Vagina (tissue), 2 donors: ENCODE measurements at regions not wholly inside any gene's neighbourhood (a gene's known extent, or its start where the extent isn't known, plus 50 kb on each side); places are given as distances from the start of the nearest gene placed in this dataset.
A peak's percentile ranks its signal among the peaks of the same experiment; 100 is the strongest.

Experiments used
- DNase-seq, 2 donors: peaks; one replicate each; pipeline ENCODE4 v3.0.0-alpha.2; 2017; ENCODE audit errors: extremely low spot score in 2 of 2
- H3K27ac ChIP-seq: fragments of 200-600 bp; sonication (generic); one replicate; pipeline ENCODE4 v1.5.1; 2019
- H3K27me3 ChIP-seq: fragments of 200-600 bp; sonication (generic); one replicate; pipeline ENCODE4 v1.5.1; 2019
- H3K36me3 ChIP-seq, 2 donors: fragments of 200-600 bp; sonication (generic); one replicate each; pipeline ENCODE4 v1.5.1; 2017 to 2019
- H3K4me1 ChIP-seq: fragments of 200-600 bp; sonication (generic); one replicate; pipeline ENCODE4 v1.5.1; 2019
- H3K4me3 ChIP-seq, 2 donors: fragments of 200-600 bp; sonication (generic); 1 replicate in 1 of 2; 2 replicates in 1 of 2; pipeline ENCODE4 v1.5.1; 2016 to 2019
- H3K9me3 ChIP-seq: fragments of 200-600 bp; sonication (generic); one replicate; pipeline ENCODE4 v1.5.1; 2019
- POLR2A ChIP-seq, 2 donors: fragments of 450-650 bp; IDR thresholded peaks; one replicate each; pipeline ENCODE4 v1.6.1; 2017; ENCODE audit warnings: antibody characterized with exemption in 2 of 2, mild to moderate bottlenecking in 2 of 2, moderate library complexity in 2 of 2
- POLR2AphosphoS5 ChIP-seq, 2 donors: sonication (generic); formaldehyde crosslinking; IDR thresholded peaks; one replicate each; pipeline ENCODE4 v1.9.0; 2017; ENCODE audit warnings: antibody characterized with exemption in 2 of 2, mild to moderate bottlenecking in 2 of 2, low read depth in 1 of 2; ENCODE audit not compliant: insufficient read depth in 1 of 2
- intact Hi-C: fragments of 100-400 bp; cut with DNase I; formaldehyde crosslinking; loops from one replicate; pipeline ENCODE4 v1.15.1; 2023
- TF ChIP-seq, protein P1 (sequence below), 3 experiments: fragments of 450-650 bp in 2 of 3; fragments of 200-600 bp in 1 of 3; sonication (generic) in 1 of 3; IDR thresholded peaks; one replicate each; pipeline ENCODE4 v1.5.1; 2017 to 2019; ENCODE audit warnings: antibody characterized with exemption in 3 of 3, mild to moderate bottlenecking in 2 of 3, moderate library complexity in 2 of 3

GRCh38 chr6:169895000-169895759 lies 143.8 kb downstream of the ERMARD start:
- no peaks in the 10 kb centered on the region for H3K36me3 ChIP-seq
- no peak overlapping the region for H3K4me3 ChIP-seq
- no peaks in the 10 kb centered on the region for H3K27me3 ChIP-seq
- H3K9me3 ChIP-seq = no peaks in the 10 kb centered on the region
- peak; percentile 58 to 72 for DNase-seq
- H3K4me1 ChIP-seq = no peaks in the 10 kb centered on the region
- H3K27ac ChIP-seq = no peak overlapping the region
- intact Hi-C loops = no loop called here
- TF ChIP-seq, protein P1, sequence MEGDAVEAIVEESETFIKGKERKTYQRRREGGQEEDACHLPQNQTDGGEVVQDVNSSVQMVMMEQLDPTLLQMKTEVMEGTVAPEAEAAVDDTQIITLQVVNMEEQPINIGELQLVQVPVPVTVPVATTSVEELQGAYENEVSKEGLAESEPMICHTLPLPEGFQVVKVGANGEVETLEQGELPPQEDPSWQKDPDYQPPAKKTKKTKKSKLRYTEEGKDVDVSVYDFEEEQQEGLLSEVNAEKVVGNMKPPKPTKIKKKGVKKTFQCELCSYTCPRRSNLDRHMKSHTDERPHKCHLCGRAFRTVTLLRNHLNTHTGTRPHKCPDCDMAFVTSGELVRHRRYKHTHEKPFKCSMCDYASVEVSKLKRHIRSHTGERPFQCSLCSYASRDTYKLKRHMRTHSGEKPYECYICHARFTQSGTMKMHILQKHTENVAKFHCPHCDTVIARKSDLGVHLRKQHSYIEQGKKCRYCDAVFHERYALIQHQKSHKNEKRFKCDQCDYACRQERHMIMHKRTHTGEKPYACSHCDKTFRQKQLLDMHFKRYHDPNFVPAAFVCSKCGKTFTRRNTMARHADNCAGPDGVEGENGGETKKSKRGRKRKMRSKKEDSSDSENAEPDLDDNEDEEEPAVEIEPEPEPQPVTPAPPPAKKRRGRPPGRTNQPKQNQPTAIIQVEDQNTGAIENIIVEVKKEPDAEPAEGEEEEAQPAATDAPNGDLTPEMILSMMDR (IDR thresholded peaks at IDR 0.05) = no peak
- TF ChIP-seq POLR2A (IDR thresholded peaks at IDR 0.05) (no peak), POLR2AphosphoS5 (IDR thresholded peaks at IDR 0.05; ENCODE audit: insufficient read depth in 1 of 2, low read depth in 1 of 2) (no peak)

DNA sequence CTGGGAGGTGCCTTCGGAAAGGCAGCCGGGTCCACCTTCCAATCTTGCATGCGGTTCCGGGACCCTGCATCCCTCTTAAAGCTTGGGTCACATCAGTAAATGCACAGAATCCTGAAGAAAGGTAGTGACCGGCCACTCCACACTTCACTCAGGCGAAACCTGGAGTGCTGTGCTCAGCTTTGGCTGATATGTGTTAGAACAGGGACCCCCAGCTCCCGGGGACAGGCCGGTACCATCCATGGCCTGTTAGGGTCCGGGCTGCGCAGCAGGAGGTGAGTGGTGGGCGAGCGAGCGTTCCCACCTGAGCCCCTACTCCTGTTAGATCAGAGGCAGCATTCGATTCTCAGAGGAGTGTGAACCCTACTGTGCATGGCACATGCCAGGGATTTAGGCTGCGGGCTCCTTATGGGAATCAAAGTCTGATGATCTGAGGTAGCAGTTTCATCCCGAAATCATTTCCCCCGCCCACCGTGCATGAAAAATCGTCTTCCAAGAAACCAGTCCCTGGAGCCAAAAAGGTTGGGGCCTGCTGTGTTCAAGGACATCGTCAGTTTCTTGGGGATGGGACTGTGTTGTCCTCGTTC lies 143.0 kb downstream of the ERMARD start:
- Histone ChIP-seq H3K4me1 (no peaks in the 10 kb centered on the region), H3K9me3 (no peaks in the 10 kb centered on the region), H3K36me3 (no peaks in the 10 kb centered on the region), H3K27me3 (no peaks in the 10 kb centered on the region), H3K4me3 (no peak overlapping the region), H3K27ac (no peak overlapping the region)
- TF ChIP-seq POLR2AphosphoS5 (IDR thresholded peaks at IDR 0.05; ENCODE audit: insufficient read depth in 1 of 2, low read depth in 1 of 2) = no peak
- TF ChIP-seq POLR2A (IDR thresholded peaks at IDR 0.05) = no peak
- TF ChIP-seq, protein P1 (IDR thresholded peaks at IDR 0.05) = no peak
- intact Hi-C loops = no loop called here
- peak; percentile 47 to 84 for DNase-seq

GRCh38 chr6:169893624-169894023 lies 142.2 kb downstream of the ERMARD start:
- TF ChIP-seq POLR2AphosphoS5 (IDR thresholded peaks at IDR 0.05; ENCODE audit: insufficient read depth in 1 of 2, low read depth in 1 of 2) = no peak
- TF ChIP-seq POLR2A (IDR thresholded peaks at IDR 0.05) = no peak
- TF ChIP-seq, protein P1 (IDR thresholded peaks at IDR 0.05) = no peak
- Histone ChIP-seq H3K4me3 (no peak overlapping the region), H3K4me1 (no peaks in the 10 kb centered on the region), H3K9me3 (no peaks in the 10 kb centered on the region), H3K27me3 (no peaks in the 10 kb centered on the region), H3K27ac (no peak overlapping the region), H3K36me3 (no peaks in the 10 kb centered on the region)
- intact Hi-C loops = no loop called here
- peak; percentile 49 to 65 for DNase-seq

- TF ChIP-seq POLR2AphosphoS5 (IDR thresholded peaks at IDR 0.05; ENCODE audit: insufficient read depth in 1 of 2, low read depth in 1 of 2) (no peak), POLR2A (IDR thresholded peaks at IDR 0.05) (no peak)
- TF ChIP-seq, protein P1 (IDR thresholded peaks at IDR 0.05) = no peak
These were observed 140.4 kb downstream of the ERMARD start for GRCh38 chr6:169891846-169892245.

GRCh38 chr6:169891421-169891820 lies 140.0 kb downstream of the ERMARD start:
- Histone ChIP-seq H3K4me3 (no peak overlapping the region), H3K9me3 (no peaks in the 10 kb centered on the region), H3K27me3 (no peaks in the 10 kb centered on the region), H3K4me1 (no peaks in the 10 kb centered on the region), H3K27ac (no peak overlapping the region), H3K36me3 (no peaks in the 10 kb centered on the region)
- intact Hi-C loops = no loop called here
- DNase-seq = peak; percentile 44 to 89
- TF ChIP-seq POLR2A (IDR thresholded peaks at IDR 0.05) (no peak), POLR2AphosphoS5 (IDR thresholded peaks at IDR 0.05; ENCODE audit: insufficient read depth in 1 of 2, low read depth in 1 of 2) (no peak)
- TF ChIP-seq, protein P1 (IDR thresholded peaks at IDR 0.05) = no peak

More at GRCh38 chr6:169891846-169892245, 140.4 kb downstream of the ERMARD start:
- no peaks in the 10 kb centered on the region for H3K4me1 ChIP-seq
- peak in 1 of 2 donors; percentile 52 for DNase-seq
- intact Hi-C loops = no loop called here
- H3K36me3 ChIP-seq = no peaks in the 10 kb centered on the region
- H3K4me3 ChIP-seq = no peak overlapping the region
- no peaks in the 10 kb centered on the region for H3K27me3 ChIP-seq
- H3K9me3 ChIP-seq = no peaks in the 10 kb centered on the region
- H3K27ac ChIP-seq = no peak overlapping the region
